A673 (cell line): ENCODE measurements at regions not wholly inside any gene's neighbourhood (a gene's known extent, or its start where the extent isn't known, plus 50 kb on each side); places are given as distances from the start of the nearest gene placed in this dataset.

ENCODE experiments used
- CTCF ChIP-seq: fragments of 300-800, 200-600 bp; sonication (generic); conservative IDR thresholded peaks from 2 replicates; pipeline ENCODE4 v1.5.1; 2017; ENCODE audit warnings: low read depth, mild to moderate bottlenecking, antibody characterized with exemption, low read length, moderate library complexity, mixed read lengths
- EZH2 ChIP-seq: fragments of 200-600 bp; sonication (generic); IDR thresholded peaks from 2 replicates; pipeline ENCODE4 v1.6.1; 2017; ENCODE audit warnings: borderline replicate concordance, low read depth, mild to moderate bottlenecking, mixed read lengths, antibody characterized with exemption, low read length; ENCODE audit not compliant: poor library complexity, severe bottlenecking

GRCh38 chr5:3011764-3012017 is 260.2 kb upstream of the IRX2 start:
- no peak for TF ChIP-seq CTCF
- TF ChIP-seq EZH2: no peak
